ENCODE measurements at regions not wholly inside any gene's neighbourhood (a gene's known extent, or its start where the extent isn't known, plus 50 kb on each side); places are given as distances from the start of the nearest gene placed in this dataset.

DNA sequence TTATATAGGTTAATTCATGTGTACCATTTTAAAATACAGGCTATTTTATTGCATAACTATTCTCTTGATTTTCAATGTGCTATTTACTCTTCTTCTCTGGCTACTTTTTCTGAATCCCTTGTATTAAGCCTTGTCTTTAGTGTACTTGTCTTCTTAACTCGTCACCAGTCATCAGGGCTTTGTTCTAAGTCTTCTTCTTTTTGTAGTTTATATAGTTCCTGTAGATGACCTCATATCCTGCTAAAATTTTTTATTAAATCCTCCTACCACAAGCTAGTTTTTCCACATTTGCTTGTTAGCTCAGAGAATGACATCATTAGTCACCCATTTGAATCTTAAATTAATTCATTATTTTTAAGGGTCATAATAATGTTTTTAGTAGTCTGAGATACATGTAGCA, 1281.9 kb downstream of the KCNT2 start:
- no peaks in the 10 kb centered on the region for H3K36me3 Mint-ChIP-seq
- DNase-seq (ENCODE audit: low spot score in 2 of 2) (no peak), ATAC-seq (no peak)
- H3K27ac Mint-ChIP-seq: no peak overlapping the region
- peaks cover 11 to 12% of the 10 kb centered on the region in 2 donors for H3K9me3 Mint-ChIP-seq

DNA sequence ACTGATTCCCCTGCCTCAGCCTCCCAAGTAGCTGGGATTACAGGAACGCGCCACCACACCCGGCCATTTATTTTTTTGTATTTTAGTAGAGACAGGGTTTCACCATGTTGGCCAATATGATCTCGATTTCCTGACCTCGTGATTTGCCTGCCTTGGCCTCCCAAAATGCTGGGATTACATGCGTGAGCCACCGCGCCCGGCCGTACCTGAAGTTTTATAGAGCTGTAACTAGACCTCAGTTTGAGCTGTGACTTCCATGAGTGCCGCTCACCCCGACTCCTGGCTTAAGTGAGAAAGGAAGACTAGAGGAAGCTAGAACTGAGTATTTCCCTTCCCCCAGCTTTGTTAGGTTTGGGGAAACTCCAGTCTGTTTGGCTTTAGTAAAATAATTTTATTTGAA, 1283.1 kb downstream of the KCNT2 start:
- no peaks in the 10 kb centered on the region for H3K36me3 Mint-ChIP-seq
- ATAC-seq (no peak), DNase-seq (ENCODE audit: low spot score in 2 of 2) (no peak)
- H3K9me3 Mint-ChIP-seq: peaks cover 9 to 12% of the 10 kb centered on the region in 2 donors
- no peak overlapping the region for H3K27ac Mint-ChIP-seq

DNA sequence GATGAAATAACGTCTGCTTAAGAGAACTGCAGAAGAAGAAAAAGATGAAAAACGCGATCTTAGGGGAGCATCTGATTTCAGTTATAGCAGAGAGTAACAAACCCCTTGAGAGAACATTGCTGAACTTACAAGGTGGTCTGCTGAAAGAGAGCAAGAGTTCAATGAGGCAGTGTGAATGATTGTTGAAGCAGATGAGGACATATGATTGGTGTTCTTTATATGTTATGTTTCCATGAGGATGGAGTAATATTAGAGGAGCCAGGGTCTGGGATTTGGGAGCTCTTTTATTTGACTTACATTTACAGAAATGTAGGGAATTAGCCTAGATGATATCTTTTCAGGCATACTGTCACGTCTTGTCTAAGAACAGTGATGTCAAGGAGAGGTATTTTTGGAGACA, 1302.0 kb downstream of the KCNT2 start:
- no peak for ATAC-seq
- no peaks in the 10 kb centered on the region for H3K36me3 Mint-ChIP-seq
- peaks cover 4 to 7% of the 10 kb centered on the region in 2 donors for H3K9me3 Mint-ChIP-seq
- no peak for DNase-seq (ENCODE audit: low spot score in 2 of 2)
- H3K27ac Mint-ChIP-seq: no peak overlapping the region

DNA sequence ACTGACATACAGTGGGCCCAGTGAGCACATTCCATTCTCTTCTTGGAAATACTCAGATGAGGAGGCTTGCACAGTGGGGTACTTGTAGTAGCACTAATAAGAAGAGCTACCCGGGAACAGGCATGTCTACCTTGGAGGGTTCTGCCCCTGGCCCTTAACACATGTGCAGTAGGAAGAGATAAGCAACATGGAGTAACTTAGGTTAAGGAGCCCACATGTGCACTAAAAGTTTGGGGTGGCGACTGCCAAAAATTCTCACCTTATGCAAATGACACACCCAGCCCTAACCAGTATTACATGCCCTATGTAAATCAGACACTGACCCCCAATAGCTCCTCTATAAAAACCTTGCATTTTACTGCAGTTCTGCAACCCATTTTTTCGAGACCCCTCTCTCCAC, 1313.3 kb downstream of the KCNT2 start:
- peaks cover 0 to 4% of the 10 kb centered on the region in 2 donors for H3K9me3 Mint-ChIP-seq
- H3K36me3 Mint-ChIP-seq: no peaks in the 10 kb centered on the region
- ATAC-seq (no peak), DNase-seq (ENCODE audit: low spot score in 2 of 2) (no peak)
- H3K27ac Mint-ChIP-seq: no peak overlapping the region

GRCh38 chr1:195278644-195279043, 1329.6 kb downstream of the KCNT2 start:
- no peaks in the 10 kb centered on the region for H3K36me3 Mint-ChIP-seq
- H3K9me3 Mint-ChIP-seq: peaks cover 0 to 4% of the 10 kb centered on the region in 2 donors
- no peak for ATAC-seq
- no peak for DNase-seq (ENCODE audit: low spot score in 2 of 2)
- no peak overlapping the region for H3K27ac Mint-ChIP-seq

DNA sequence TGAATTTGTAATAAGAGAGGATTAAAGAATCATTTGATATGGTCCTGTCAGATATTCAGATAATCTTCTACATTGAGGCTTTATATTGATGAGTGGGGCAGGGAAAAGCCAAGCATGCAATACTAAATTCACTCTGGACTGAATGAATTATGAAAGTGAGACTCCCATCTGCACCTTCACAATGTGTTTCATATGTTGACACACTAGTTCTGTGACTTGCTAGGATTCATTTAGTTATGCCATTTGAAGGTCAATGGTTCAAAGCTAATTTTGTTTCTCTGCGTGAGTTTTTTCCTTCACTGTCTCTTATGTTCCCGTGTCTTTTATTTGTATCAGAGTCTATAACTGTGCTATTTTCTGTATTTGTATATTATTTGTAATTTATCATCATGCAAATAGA, 1332.5 kb downstream of the KCNT2 start:
- ATAC-seq (no peak), DNase-seq (ENCODE audit: low spot score in 2 of 2) (no peak)
- H3K36me3 Mint-ChIP-seq: no peaks in the 10 kb centered on the region
- H3K27ac Mint-ChIP-seq: no peak overlapping the region
- peaks cover 0 to 4% of the 10 kb centered on the region in 2 donors for H3K9me3 Mint-ChIP-seq

DNA sequence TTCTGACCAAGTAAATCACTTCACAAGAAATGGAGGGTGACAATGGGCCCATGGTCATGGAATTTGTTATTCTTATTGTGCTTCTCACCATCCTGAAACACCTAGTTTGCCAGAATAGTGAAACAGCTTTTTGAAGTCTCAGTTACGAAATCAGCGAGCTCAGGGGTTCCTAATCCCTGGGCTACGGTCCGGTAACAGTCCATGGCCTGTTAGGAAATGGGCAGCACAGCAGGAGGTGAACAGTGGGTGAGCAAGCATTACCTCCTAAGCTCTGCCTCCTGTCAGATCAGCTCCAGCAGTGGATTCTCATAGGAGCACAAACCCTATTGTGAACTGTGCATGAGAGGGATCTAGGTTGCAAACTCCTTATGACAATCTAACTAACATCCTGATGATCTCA, 1356.3 kb downstream of the KCNT2 start:
- Mint-ChIP-seq H3K9me3 (no peaks in the 10 kb centered on the region), H3K27ac (no peak overlapping the region), H3K36me3 (no peaks in the 10 kb centered on the region)
- no peak for ATAC-seq
- no peak for DNase-seq (ENCODE audit: low spot score in 2 of 2)

DNA sequence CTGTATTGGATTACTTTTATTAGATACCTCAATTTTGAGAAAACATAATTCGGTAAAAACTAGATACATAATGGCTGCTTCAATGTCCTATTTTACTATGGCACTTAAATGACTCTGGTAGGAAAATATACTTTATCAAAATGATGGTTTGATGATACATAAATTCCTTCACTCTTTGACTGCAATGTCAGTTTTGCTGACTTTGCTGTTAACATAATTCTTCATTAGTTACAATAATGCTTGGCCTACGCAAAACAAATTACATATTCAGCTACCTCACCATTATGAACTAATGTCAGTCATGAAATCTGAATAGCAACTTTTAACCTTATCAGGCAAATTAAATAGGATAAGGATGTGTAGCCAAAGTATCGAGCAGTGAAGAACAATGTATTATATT, 1364.7 kb downstream of the KCNT2 start:
- no peak for DNase-seq (ENCODE audit: low spot score in 2 of 2)
- no peak for ATAC-seq
- Mint-ChIP-seq H3K36me3 (no peaks in the 10 kb centered on the region), H3K9me3 (peaks cover 0 to 3% of the 10 kb centered on the region in 2 donors), H3K27ac (no peak overlapping the region)

- no peaks in the 10 kb centered on the region for H3K36me3 Mint-ChIP-seq
- DNase-seq (ENCODE audit: low spot score in 2 of 2) (no peak), ATAC-seq (no peak)
- H3K27ac Mint-ChIP-seq: no peak overlapping the region
- H3K9me3 Mint-ChIP-seq: peaks cover 0 to 3% of the 10 kb centered on the region in 2 donors
Measured at GRCh38 chr1:195241066-195241465, 1367.2 kb downstream of the KCNT2 start.

- H3K36me3 Mint-ChIP-seq: no peaks in the 10 kb centered on the region
- H3K27ac Mint-ChIP-seq: no peak overlapping the region
- H3K9me3 Mint-ChIP-seq: peaks cover 0 to 3% of the 10 kb centered on the region in 2 donors
- DNase-seq (ENCODE audit: low spot score in 2 of 2): no peak
- ATAC-seq: no peak
Measured at GRCh38 chr1:195238313-195238712, 1369.9 kb downstream of the KCNT2 start.

GRCh38 chr1:195236991-195237889, 1371.0 kb downstream of the KCNT2 start:
- no peak for ATAC-seq
- no peak for DNase-seq (ENCODE audit: low spot score in 2 of 2)
- H3K27ac Mint-ChIP-seq: no peak overlapping the region
- no peaks in the 10 kb centered on the region for H3K36me3 Mint-ChIP-seq
- H3K9me3 Mint-ChIP-seq: peaks cover 0 to 3% of the 10 kb centered on the region in 2 donors

DNA sequence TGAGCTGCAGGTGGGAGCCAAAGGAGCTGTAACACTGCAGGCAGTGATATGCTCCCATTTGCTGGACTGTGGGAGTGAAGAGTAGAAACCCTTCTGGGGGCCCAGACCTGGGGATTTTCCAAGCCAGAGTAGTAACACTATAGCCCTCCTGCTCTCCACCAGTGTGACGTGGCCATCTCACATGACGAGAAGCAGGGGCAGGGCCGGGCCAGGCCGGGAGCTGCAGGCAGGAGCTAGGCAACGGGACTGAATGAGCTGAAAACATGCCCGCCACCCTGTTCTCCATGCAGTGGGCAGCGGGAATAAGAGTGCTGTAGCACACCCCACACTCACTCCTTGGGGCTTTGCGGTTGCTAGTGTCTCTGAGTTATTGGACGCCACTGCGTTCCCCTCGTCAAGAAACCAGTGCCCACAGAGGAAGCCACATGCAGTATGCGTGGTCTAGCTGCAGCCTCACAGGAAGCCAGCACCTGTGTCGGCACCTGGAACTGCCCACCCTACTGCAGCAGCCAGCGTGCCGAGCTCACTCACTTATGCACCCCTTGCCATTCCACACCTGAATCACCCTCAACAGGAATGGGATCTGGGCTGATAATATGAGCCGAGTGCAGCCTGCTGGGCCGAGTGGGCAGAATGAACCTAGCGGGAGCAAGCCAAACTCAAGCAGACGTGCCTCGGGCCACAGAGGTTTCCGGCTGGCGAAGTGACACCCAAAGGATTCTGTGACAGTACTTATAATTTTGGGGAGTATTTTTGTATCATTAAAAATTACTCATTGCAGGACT, 1389.6 kb downstream of the KCNT2 start:
- no peak for ATAC-seq
- Mint-ChIP-seq H3K36me3 (no peaks in the 10 kb centered on the region), H3K27ac (no peak overlapping the region)

GRCh38 chr1:195202241-195202640, 1406.0 kb downstream of the KCNT2 start:
- peaks cover 0 to 3% of the 10 kb centered on the region in 2 donors for H3K9me3 Mint-ChIP-seq
- DNase-seq (ENCODE audit: low spot score in 2 of 2): no peak
- no peaks in the 10 kb centered on the region for H3K36me3 Mint-ChIP-seq
- no peak overlapping the region for H3K27ac Mint-ChIP-seq
- ATAC-seq: no peak

More for the DNA sequence above, 1389.6 kb downstream of the KCNT2 start:
- no peak for DNase-seq (ENCODE audit: low spot score in 2 of 2)
- peaks cover 0 to 11% of the 10 kb centered on the region in 2 donors for H3K9me3 Mint-ChIP-seq

GRCh38 chr1:195200772-195201171, 1407.5 kb downstream of the KCNT2 start:
- DNase-seq (ENCODE audit: low spot score in 2 of 2) (no peak), ATAC-seq (no peak)
- H3K27ac Mint-ChIP-seq: no peak overlapping the region
- H3K36me3 Mint-ChIP-seq: no peaks in the 10 kb centered on the region
- no peaks in the 10 kb centered on the region for H3K9me3 Mint-ChIP-seq

DNA sequence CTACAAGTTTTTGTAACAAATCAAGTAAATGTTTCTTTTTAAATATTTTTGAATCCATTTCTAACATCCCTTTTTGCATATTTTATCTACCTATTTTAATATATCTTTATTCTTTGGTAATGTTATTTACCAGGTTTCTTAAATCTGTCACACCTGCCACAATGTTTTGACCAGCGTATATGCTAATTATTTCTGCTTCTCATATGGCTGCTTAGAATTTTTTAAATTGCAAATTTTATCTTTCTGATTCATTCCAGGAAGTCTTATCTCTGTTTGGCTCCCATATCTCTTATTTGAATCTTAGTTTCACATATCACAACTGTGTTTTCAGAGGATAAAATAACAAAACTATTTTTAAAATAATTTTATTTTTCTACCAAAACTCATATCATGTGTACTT, 1411.1 kb downstream of the KCNT2 start:
- DNase-seq (ENCODE audit: low spot score in 2 of 2) (no peak), ATAC-seq (no peak)
- Mint-ChIP-seq H3K36me3 (no peaks in the 10 kb centered on the region), H3K27ac (no peak overlapping the region), H3K9me3 (no peaks in the 10 kb centered on the region)

DNA sequence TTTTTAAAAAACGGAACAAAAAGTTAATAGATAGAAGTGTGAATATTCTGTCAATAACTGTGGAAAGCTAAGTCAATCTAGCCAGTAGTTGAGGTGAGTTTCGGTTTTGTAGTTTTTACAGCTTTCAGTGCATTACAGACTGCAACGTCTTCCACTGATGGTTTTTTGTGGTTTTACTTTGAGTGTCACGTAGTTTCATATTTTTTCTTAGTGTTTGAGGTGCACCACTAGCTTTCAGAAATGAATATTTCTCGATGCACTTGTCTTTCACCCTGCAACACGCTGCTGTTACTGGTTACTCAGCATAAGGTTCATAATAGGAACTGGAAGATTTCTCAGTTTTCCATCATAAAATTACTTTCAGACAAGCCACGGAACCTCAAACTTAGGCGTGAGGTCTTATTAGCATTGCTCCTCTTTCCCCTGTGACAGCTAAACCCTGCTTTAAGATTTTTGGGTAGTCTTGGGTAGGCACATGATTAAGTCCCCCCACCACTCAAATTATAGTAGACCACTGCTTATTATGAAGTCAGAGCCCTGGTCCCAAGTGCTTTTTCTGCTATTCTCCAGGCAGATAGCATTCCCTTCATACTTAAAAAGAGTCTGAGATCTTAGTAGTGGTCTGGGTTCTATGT, 1412.7 kb downstream of the KCNT2 start:
- peak in 1 of 2 donors; percentile 2 for DNase-seq (ENCODE audit: low spot score in 2 of 2)
- Mint-ChIP-seq H3K9me3 (peaks cover 0 to 4% of the 10 kb centered on the region in 2 donors), H3K36me3 (no peaks in the 10 kb centered on the region), H3K27ac (no peak overlapping the region)
- peak; percentile 85 to 94 for ATAC-seq

- ATAC-seq: no peak
- DNase-seq (ENCODE audit: low spot score in 2 of 2): no peak
- Mint-ChIP-seq H3K9me3 (peaks cover 0 to 4% of the 10 kb centered on the region in 2 donors), H3K27ac (no peak overlapping the region), H3K36me3 (no peaks in the 10 kb centered on the region)
Measured at GRCh38 chr1:195193134-195193533, 1415.1 kb downstream of the KCNT2 start.

All from activated naive CD4-positive, alpha-beta T cell treated with anti-CD3 and anti-CD28 coated beads, Interleukin-2, amount 50 U/mL, for 72 hours (primary cell).